ENCODE measurements at regions not wholly inside any gene's neighbourhood (a gene's known extent, or its start where the extent isn't known, plus 50 kb on each side); places are given as distances from the start of the nearest gene placed in this dataset.
A peak's percentile ranks its signal among the peaks of the same experiment; 100 is the strongest.

- H2BK20ac ChIP-seq (ENCODE audit: low read depth, low read length, poor library complexity, severe bottlenecking): no peak overlapping the region
- H2BK15ac ChIP-seq (ENCODE audit: low read depth, low read length): no peak overlapping the region
- no peak overlapping the region for H2BK120ac ChIP-seq (ENCODE audit: low read depth, low read length, poor library complexity, severe bottlenecking)
- no peak overlapping the region for H3K56ac ChIP-seq (ENCODE audit: insufficient read length, low read depth, low read length)
- H2BK5ac ChIP-seq (ENCODE audit: insufficient read length, low read length): no peak overlapping the region
- DNase-seq: no peak
- no peak overlapping the region for H2AFZ ChIP-seq (ENCODE audit: low read length)
- no peak overlapping the region for H3K14ac ChIP-seq (ENCODE audit: insufficient read depth, low read length)
- Mint-ChIP-seq H3K36me3 (ENCODE audit: insufficient read depth in 1 of 3, low read depth in 3 of 3) (no peaks in the 10 kb centered on the region), H3K27me3 (ENCODE audit: low read depth) (peaks cover 3% of the 10 kb centered on the region; the same call in 1 of the 2 replicates), H3K4me3 (no peak overlapping the region), H3K9me3 (peaks cover 4% of the 10 kb centered on the region in 2 experiments; a peak in 2 of 5 replicates), H3K4me1 (no peaks in the 10 kb centered on the region), H3K27ac (no peak overlapping the region)
- WGBS (ENCODE audit: extremely low coverage, insufficient read length, low lambda C conversion rate): no CpG with 5 or more reads among the region's 2 CpGs
- no peak overlapping the region for H2AK5ac ChIP-seq (ENCODE audit: insufficient read length, low read length)
- H3K79me1 ChIP-seq (ENCODE audit: insufficient read depth, low read depth, low read length, poor library complexity, severe bottlenecking): no peaks in the 10 kb centered on the region
- peak; percentile 58 for TF ChIP-seq CTCF (conservative IDR thresholded peaks at IDR 0.05)
- H3K23ac ChIP-seq (ENCODE audit: insufficient read length, low read depth, low read length): no peak overlapping the region
- H3K9ac ChIP-seq (ENCODE audit: extremely low read depth, insufficient read length, low read length): no peak overlapping the region
- no peaks in the 10 kb centered on the region for H3K4me1 ChIP-seq (ENCODE audit: insufficient read depth, low read length)
- no peaks in the 10 kb centered on the region for H3K23me2 ChIP-seq (ENCODE audit: insufficient read length, low read depth, low read length, poor library complexity, severe bottlenecking)
- H3K9me3 ChIP-seq (ENCODE audit: control insufficient read depth, low read depth, low read length): no peaks in the 10 kb centered on the region
- no peak overlapping the region for H3K27ac ChIP-seq (ENCODE audit: insufficient read length, low read depth, low read length)
- H4K91ac ChIP-seq (ENCODE audit: insufficient read length, low read depth, low read length): no peak overlapping the region
- H3K27me3 ChIP-seq (ENCODE audit: insufficient read depth, low read length): no peaks in the 10 kb centered on the region
- no peak overlapping the region for H3T11ph ChIP-seq (ENCODE audit: low read length)
- H2BK12ac ChIP-seq (ENCODE audit: insufficient read length, low read depth, low read length): no peak overlapping the region
- no peak overlapping the region for H4K8ac ChIP-seq (replicated peaks; ENCODE audit: insufficient read length, low read depth, low read length)
- H3K4ac ChIP-seq (ENCODE audit: low read depth, low read length): no peak overlapping the region
- no peak overlapping the region for H3K18ac ChIP-seq (ENCODE audit: insufficient read length, low read depth, low read length)
- no peak overlapping the region for H4K5ac ChIP-seq (ENCODE audit: insufficient read length, low read depth, low read length)
- no peak overlapping the region for H3K4me2 ChIP-seq (ENCODE audit: insufficient read depth, insufficient read length, low read length)
- no peaks in the 10 kb centered on the region for H4K20me1 ChIP-seq (ENCODE audit: control insufficient read depth, insufficient read depth, insufficient read length)
- H3K79me2 ChIP-seq (ENCODE audit: insufficient read depth, low read length): no peaks in the 10 kb centered on the region
Observed at GRCh38 chr2:13046557-13047165, 329.9 kb downstream of the TRIB2 start.
